ENCODE measurements at regions not wholly inside any gene's neighbourhood (a gene's known extent, or its start where the extent isn't known, plus 50 kb on each side); places are given as distances from the start of the nearest gene placed in this dataset.
"Not testable (repeated sequence)": the region's sequence is repeated elsewhere in the genome, so short reads cannot be mapped to it uniquely, and the experiment has no call there.

DNA sequence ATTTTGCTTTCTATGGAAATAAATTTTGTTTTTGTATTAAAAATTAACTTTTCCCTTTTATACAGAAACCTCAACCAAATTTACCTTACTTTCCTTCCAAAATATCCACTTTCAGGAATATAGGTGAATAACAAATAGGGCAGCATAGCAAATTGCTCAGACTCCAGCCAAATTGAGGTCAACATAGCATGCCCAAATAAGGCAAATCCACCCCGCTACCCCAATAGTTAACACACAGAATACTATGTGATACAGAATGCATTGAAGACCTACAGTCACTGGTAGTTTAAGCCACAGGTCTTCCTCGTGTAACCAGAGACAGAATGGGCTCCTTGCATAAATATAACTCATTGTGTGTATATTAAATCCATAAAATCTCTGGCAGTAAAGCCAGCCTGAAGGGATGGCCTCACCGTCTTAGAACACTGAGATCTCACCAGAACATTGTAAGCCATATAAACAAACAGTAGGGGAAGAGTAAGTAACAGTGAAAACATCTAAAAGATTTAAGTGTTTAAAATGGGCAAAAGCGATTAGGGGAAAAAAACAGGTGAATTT is 72.2 kb downstream of the PMAIP1 start:
- Histone ChIP-seq H3K27ac (no peak overlapping the region), H3K4me3 (no peak overlapping the region)
- DNase-seq (ENCODE audit: low spot score), result no peak
- TF ChIP-seq, protein P1, sequence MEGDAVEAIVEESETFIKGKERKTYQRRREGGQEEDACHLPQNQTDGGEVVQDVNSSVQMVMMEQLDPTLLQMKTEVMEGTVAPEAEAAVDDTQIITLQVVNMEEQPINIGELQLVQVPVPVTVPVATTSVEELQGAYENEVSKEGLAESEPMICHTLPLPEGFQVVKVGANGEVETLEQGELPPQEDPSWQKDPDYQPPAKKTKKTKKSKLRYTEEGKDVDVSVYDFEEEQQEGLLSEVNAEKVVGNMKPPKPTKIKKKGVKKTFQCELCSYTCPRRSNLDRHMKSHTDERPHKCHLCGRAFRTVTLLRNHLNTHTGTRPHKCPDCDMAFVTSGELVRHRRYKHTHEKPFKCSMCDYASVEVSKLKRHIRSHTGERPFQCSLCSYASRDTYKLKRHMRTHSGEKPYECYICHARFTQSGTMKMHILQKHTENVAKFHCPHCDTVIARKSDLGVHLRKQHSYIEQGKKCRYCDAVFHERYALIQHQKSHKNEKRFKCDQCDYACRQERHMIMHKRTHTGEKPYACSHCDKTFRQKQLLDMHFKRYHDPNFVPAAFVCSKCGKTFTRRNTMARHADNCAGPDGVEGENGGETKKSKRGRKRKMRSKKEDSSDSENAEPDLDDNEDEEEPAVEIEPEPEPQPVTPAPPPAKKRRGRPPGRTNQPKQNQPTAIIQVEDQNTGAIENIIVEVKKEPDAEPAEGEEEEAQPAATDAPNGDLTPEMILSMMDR (IDR thresholded peaks at IDR 0.05), result no peak

DNA sequence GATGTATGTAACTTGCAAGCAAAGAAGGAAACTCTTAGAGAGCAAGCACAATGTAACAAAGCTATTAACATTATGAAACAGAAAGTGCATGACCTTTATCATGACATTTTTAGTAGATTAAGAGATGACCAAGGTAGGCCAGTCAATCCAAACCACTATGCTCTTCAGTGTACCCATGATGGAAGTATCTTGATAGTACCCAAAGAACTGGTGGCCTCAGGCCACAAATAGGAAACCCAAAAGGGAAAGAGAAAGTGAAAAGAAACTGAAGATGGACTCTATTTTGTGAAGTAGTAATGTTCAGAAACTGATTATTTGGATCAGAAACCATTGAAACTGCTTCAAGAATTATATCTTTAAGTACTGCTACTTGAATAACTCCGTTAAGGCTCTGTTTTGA is 71.3 kb downstream of the PMAIP1 start:
- H3K27ac ChIP-seq; DNase-seq (ENCODE audit: low spot score); H3K4me3 ChIP-seq: not testable (repeated sequence)

GRCh38 chr18:59969477-59970028 is 69.8 kb downstream of the PMAIP1 start:
- not testable (repeated sequence) for DNase-seq (ENCODE audit: low spot score); H3K27ac ChIP-seq
- peak overlapping the region; percentile 40 for H3K4me3 ChIP-seq

- H3K4me3 ChIP-seq, result no peak overlapping the region
- no peak overlapping the region for H3K27ac ChIP-seq
- no peak for DNase-seq (ENCODE audit: low spot score)
- TF ChIP-seq, protein P1 (IDR thresholded peaks at IDR 0.05), result no peak
Measured at GRCh38 chr18:59968583-59968982, 68.8 kb downstream of the PMAIP1 start.

DNA sequence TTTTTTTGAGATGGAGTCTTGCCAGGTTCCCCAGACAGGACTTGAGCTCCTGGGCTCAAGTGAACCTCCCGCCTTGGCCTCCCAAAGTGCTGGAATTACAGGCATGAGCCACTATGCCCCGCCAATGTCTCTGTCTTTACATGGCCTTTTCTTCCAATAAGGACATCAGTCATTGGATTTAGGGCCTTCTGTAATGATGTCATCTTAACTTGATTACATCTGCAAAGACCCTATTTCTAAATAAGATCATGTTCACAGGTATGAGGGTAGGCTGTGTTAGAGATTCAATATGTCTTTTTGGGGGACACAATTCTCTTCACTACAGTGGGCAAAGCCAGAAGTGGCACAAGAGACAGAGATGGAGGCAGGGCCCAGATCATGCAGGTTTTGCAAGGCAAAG is 68.1 kb downstream of the PMAIP1 start:
- H3K27ac ChIP-seq, result no peak overlapping the region
- H3K4me3 ChIP-seq, result no peak overlapping the region
- no peak for DNase-seq (ENCODE audit: low spot score)
- TF ChIP-seq, protein P1 (IDR thresholded peaks at IDR 0.05), result no peak

- DNase-seq (ENCODE audit: low spot score), result no peak
- TF ChIP-seq, protein P1 (IDR thresholded peaks at IDR 0.05), result no peak
- Histone ChIP-seq H3K4me3 (no peak overlapping the region), H3K27ac (no peak overlapping the region)
Measured at GRCh38 chr18:59966913-59967312, 67.1 kb downstream of the PMAIP1 start.

DNA sequence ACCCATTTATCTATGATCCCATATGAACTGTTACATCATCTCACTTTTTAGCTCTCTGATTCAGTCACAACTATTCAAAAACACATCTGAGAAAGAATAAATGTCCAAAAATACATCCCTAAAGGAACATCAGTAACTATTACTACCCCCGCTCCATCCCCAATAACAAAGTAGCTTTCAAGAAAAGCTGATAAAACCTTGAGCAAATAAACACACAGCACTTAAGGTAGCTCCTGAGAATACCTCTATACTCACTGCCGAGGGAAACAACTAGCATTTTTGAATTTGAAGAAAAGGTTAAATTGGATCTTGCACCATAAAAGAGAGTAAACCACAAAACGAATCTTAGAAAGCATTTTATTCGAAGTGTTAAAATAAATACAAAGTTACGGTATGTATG is 63.4 kb downstream of the PMAIP1 start:
- Histone ChIP-seq H3K4me3 (no peak overlapping the region), H3K27ac (no peak overlapping the region)
- TF ChIP-seq, protein P1 (IDR thresholded peaks at IDR 0.05), result no peak
- DNase-seq (ENCODE audit: low spot score), result no peak

- Histone ChIP-seq H3K4me3 (no peak overlapping the region), H3K27ac (no peak overlapping the region)
- DNase-seq (ENCODE audit: low spot score), result no peak
- TF ChIP-seq, protein P1 (IDR thresholded peaks at IDR 0.05), result no peak
Measured at GRCh38 chr18:59961070-59961469, 61.3 kb downstream of the PMAIP1 start.

Measured in coronary artery (tissue), 2 donors.